Stimulated activated CD4-positive, alpha-beta T cell treated with anti-CD3 and anti-CD28 coated beads, Interleukin-1b, Interleukin-23, amount 100 ng/mL, for 24 hours (primary cell): ENCODE measurements at regions not wholly inside any gene's neighbourhood (a gene's known extent, or its start where the extent isn't known, plus 50 kb on each side); places are given as distances from the start of the nearest gene placed in this dataset.

Experiments used
- DNase-seq, 4 experiments: peaks; one replicate each; pipeline ENCODE4 v3.0.0-alpha.2; 2020; ENCODE audit warnings: low read depth in 4 of 4, low spot score in 1 of 4

DNA sequence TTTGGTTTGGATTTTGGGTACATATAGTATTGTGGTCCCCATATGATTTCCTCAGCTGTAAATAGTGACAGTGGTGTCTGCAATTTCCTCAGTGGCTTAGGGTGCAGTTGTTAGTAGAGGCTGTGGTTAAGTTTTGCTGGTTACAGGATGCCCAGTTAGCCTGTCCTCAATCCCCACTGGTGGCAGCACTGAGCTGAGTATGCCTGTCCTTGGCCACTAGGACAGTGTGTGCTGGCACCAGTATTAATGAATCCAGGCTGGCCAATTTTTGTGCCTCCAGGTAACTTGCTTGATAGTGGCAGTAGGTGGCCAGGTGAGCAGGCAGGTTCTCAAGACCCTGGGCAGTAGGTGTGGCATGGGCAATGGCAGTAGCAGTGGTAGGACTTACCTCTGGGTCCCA is 973.1 kb downstream of the TMEM182 start:
- DNase-seq, result no peak

DNA sequence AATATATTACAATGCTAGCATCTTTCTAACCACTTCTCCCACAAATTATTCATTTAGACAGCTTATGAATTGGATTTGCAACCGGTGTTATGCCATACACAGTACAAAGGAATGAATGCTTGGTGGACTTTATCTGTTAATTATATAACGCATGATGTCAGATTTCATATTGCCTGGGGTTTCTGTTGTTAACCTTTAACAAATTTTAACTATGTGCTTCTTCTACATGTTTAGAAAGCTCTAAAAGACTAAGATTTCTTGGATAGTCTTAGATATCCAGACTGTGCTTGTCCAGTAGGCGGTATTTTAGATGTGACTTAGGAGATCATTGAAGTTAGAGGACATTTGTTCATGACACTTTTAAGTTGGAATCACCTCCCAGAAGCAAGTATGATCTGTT is 976.3 kb downstream of the TMEM182 start:
- no peak for DNase-seq

DNA sequence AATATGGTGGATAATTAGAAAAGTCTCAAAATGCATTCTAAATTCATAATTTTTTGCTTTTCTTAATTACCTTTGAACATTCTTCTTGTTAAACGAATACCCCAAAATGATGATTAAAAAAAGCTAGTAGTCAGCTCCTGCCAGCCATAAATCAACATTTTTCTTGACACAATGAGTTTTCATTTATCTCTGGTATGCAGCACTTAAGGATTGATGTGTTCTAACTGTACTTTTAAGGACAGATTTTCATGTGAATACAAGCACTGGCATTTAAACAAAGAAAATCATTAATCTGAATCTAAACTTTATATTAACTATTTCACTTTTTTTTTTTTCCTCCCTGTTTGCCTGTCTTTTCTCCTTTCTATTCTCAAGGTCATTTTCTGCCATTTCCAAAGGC is 976.8 kb downstream of the TMEM182 start:
- DNase-seq, result no peak

DNA sequence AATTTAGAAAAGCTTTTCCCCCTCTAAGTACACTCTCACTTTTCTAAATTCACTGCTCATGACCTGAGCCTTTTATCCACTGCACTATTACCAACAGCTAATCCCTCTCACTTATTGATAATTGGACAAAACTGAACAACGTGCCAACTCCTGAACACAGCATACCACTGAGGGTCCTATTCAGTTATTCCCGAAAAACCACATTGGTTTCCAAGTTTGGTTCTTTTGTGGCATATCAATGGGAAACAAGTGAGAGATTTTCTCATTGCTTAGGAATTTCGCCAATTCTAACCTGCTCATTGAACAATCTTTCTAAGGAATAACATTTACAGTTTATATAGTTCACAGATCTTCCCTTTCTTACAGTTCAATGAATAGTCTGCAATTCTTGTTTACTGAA is 977.4 kb downstream of the TMEM182 start:
- no peak for DNase-seq

DNA sequence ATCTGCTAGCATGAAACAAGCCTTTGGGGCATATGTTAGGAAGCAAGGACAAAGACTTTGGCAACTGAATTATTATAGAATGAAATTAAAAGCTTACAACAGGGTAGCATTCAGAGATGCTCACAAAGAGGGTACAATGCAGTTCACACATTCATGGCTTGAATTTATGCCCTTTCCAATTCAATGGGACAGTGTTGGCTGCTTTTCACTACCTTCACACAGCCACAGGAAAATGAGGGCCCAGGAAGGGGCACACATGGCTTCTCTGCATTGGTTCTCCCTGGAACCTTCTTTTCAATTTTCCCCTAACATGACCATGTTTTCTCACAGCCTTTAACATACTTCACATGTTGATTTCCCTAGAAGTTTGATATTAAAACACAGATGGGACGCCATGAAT is 978.1 kb downstream of the TMEM182 start:
- no peak for DNase-seq

DNA sequence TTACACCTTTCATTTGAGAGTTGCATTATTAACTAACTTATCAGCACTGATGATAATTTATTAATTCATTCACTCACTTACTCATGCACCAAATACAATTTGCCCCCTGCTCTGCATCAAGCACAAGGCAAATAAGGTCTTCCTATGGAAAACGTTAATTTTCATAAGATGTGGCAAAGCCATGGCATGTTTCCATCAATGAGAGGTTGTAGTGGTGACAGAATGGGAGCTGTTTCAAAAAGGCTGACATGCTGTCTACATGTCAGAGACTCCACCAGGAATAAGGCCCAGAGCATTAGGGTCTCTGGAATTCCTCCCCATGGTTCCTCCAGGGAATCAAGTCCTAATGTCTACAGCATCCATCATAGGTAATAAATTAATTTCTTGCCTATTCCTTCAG is 978.8 kb downstream of the TMEM182 start:
- DNase-seq, result no peak

DNA sequence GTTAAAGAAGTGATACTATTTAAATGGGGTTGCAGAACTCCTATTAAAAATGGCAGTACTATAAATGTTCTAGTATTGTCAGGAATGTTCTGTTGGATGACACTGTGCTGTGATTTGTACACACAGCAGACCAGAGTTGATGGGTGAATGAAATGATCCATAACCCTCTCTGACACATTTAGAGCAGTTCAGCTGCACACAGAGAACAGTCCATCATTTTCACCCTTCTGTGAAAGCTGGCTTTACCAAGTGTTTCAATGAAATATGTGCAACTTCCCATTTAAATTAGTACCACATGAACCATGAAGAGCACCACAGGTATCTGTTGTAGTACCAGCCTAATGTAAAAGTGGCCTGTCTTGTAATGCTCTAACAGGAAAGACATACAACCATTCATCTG is 981.4 kb downstream of the TMEM182 start:
- no peak for DNase-seq

DNA sequence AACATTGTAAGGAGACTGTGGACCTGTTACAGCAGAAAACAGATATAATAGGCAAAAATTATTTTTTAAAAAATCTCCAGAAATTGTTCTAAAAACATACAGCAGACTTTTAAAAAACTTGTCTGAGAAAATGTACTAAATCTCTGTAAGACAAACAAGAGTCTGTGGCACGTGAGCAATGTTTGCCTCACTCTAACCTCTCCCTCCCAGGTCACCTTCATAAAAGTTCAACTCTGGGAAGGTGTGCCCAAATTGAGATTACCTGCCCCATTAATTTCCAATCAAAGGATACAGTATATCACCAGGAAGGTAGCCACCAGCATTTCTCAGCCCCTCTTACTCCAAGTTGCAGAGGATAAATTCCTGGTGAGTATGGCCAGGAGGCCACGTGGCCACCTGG is 992.7 kb downstream of the TMEM182 start:
- no peak for DNase-seq

DNA sequence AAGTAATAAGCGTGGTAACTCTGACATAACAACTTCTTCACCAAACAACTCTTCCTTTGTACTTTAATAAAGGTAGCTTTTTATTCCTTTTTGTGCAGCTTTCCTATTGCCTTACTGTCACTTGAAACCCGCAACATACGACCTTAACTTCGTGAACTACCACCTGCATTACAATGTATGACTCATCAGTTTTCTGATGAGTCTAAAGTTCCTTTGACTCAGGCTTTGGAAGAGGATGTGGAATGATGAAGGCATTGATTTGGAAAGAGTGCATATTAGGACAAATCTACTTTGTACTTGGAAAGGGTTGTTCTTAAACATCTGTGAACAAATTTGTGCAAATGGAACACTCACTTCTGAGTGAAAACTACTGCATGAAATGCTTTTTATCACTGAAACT is 1012.1 kb downstream of the TMEM182 start:
- no peak for DNase-seq

DNA sequence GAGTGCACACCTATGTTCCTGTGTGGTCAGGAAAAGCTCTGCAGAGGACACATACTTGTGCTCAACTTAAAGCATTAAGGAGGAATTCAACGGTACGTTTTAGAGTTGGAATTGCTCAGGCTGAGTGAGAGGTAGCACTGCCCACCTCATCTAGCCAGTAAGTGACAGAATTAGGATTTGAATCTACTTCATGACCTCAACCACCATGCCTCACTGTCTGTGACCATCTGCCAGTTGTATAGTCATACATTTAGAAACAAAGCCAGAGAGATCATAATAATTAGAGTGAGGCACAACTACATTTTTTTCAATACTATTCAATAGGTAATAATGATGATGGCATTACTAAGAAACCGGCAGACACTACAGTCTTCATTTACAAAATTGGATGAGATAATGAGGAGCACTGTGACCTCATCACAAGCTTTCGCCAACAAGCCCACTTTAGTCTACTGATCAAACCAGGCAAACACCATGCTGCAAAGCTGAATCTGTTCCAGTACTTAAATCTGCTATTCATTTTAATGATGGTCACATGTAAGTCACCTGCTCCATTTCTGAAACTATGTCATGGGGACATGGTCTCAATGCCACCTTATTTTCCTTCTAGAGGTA is 1018.4 kb downstream of the TMEM182 start:
- no peak for DNase-seq

DNA sequence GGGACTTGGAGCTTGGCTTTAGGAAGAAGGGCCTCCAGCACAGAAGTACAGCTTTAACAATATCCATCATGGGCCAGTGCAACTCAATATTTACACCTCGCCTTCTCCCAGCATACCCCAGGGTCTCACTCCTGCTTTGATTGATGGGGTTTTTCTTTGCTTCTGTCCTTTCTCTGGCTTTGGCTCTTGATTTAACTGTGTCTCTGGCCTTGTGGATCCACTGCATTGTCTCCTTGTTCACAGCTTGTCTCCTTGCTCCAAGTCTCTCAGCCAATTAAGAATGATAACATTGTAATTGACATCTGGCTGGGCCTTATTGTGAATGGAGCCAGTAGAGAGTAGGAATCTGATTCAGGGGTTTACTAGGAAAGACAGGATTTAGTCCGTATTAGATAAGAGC is 1019.5 kb downstream of the TMEM182 start:
- no peak for DNase-seq

DNA sequence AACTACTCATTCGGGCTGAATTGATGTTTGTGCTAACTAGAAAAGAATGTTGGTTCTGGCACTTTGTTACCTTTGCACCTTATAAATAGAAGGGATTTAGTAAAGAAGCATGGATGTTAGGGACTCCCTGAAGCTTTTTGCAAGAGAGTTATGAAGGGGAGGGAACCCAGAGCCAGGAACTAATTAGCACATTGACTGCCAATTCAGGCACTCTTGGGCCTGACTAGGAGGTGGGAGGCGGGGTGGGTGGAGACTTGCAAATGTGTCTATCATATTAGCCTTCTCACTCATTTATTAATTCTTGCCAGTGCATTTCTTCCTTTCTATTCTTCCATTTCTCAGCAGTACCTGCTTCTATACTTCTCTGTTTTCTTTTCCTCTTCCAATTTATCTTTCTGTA is 1022.4 kb downstream of the TMEM182 start:
- DNase-seq, result no peak

DNA sequence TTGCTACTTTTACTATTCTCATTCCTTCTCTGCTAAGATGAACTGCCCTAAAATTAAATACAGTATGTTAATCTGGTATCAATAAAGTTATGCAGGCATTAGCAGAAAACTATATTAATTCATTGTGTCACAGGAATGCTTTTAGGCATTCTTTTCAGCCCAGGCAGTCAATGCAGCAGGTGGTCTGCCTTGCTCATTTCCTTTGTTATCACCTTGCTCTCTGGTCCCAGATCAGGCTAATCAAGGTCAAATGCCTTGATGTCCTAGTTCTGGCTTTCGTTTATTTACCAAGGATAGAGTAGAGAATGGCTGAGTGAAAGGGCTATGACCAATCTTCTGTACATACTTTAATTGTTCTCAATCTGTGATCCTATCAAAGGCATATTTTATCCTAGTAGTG is 1023.6 kb downstream of the TMEM182 start:
- DNase-seq, result no peak

DNA sequence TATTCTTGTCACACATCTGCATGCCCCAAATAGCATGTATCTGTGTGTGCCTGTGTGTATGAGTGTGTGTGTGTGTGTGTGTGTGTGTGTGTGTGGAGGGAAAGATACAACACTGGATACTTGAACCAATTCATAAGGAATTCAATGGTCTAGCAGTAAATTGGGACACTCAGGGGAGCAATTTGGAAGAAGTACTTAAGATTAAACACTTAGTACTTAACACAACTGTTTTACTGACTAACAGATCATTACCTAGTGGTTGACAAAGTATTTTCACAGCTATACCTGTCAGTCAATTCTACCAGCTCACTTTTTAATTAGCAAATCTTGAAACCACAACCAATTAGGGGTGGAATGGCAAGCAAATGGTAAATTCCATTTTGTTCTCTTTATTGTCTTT is 1024.1 kb downstream of the TMEM182 start:
- no peak for DNase-seq

DNA sequence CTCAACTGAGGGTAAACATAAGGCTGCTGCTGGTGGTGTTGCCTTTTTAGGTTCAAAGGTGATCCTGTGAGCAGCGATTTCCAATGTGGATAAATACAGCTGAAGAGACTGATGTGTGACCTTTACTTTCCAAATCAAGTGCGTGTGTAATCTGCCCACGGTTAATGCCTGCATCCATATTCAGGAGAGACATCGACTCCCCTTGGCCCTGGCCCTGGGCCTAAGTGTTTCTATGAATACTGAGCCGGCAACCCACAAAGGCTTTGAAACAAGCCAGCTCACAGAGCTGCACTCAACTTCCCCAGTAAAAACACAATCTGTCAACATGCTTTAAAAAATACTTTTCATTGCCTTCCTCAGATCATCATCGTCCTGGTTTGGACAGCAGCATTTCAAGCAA is 1026.6 kb downstream of the TMEM182 start:
- DNase-seq, result no peak

DNA sequence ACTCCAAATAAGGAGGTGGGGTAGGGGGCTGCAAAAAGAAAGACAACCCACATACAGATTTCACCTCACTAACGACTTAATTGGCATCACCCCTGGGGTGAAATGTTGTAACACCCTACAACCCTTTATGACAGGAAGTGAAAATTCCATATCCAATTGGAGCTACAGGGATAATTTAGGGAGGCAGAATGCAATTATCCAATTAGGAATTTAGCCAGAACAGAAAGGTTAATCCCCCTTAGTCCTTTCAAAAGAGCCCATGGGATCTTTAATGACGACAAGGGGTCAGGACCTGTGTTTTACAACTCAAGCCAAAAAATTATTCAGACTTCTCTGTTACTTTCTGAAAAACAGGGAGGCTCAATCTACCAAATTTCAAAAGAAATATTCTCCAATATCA is 1027.1 kb downstream of the TMEM182 start:
- no peak for DNase-seq

DNA sequence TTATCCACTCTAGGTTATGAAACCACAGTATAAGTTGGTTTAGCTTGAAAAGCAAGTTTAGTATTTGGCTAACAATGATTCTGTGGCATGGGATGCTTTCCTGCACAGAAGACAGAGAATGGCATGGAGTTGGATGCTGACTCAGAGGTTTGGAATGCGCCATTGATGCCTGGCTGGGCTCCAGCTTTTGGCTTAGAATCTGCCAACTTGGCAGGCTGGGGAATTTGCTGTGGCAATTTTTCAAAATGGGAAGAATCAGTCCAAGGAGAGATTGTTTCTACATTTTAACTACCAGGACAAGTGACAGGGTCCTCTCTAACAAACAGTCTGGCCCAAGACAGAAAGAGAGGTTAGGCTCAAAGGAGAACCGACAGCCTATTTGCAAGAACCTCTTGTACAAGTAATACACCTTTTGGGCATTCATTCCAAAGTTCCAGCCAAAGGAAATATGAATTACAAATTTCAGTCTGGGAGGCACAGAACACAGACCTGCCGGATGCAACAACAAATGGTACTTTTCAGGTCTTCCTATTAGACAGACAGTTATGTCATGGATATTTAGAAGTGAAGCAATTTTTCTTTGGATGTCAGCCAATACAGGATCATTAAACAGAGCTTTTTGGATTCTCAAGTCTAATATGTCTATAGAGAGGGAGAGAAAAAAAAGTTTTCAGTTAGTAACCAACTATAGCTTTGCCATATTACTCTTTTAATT is 1027.7 kb downstream of the TMEM182 start:
- DNase-seq, result no peak

DNA sequence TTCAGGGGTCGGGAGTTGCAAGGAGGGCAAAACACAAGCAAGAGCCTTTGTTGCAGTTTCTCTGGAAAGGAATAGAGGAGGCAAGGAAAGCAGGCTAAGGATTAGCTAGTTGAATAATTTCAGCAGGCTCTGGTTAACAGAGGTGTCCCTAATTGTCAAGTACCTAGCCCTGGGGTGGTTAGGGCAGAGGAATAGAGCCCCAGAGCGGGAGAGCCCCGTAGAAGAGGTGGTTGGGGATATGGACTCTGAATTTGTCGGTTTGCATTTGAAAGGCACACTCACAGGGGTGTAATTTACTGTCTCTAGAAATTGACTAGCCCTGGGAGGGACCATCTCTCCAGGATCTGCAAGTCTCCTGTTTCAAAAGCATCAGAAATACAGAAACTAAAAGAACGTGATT is 1030.2 kb downstream of the TMEM182 start:
- DNase-seq, result no peak

DNA sequence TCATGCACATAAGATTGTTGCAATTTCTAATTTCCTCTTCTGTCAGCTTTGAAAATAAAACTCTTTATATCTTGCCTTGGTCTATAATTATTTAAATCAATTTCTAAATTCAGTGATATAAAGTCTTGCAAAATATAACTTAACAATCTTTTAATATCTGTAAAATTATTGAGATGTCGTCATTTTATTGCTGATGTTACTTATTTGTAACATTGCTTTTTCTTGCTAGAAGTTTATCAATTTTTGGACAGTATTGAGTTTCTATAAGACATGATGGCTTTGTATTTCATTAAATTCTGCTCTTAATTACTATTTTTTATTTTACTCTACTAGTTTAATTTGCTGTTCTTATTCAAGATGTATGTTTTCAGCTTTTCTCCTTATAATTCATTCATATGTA is 1036.5 kb downstream of the TMEM182 start:
- DNase-seq, result no peak

DNA sequence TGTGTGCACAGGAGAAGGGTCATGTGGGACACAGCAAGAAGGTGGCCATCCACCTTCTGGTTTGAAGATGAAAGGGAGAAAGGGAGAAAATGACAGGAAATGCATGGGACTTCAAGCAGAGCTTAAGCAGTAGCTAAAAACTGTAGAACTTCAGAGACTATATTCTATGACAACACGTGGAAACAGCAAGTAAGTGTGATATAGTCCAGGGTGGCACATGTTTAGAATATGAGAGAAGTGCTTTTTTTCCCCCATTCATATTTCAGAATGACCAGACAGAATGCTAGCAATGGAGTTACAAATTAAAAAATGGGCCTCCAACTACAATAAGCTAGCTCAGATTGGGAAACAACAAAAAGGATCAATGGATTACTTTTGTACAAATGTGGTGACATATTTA is 1042.2 kb downstream of the TMEM182 start:
- DNase-seq, result no peak

DNA sequence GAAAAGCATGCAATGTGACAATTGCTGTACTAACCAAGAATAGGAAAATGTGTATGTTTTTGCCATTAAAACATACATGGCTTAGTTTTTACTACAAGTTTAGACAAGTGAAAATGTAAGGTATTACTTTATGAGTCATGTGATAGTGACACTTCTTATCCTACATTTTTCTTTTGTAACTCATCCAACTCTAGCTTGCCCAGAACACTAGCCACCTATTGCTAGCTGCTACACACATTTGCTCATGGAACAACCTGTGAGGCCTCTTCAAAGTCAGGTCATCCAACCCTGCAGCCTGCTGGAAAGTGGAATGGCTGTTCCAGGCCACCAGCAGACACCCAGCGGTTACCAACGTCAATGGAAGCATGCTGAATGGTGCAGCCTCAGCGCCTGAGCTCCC is 1043.9 kb downstream of the TMEM182 start:
- no peak for DNase-seq

DNA sequence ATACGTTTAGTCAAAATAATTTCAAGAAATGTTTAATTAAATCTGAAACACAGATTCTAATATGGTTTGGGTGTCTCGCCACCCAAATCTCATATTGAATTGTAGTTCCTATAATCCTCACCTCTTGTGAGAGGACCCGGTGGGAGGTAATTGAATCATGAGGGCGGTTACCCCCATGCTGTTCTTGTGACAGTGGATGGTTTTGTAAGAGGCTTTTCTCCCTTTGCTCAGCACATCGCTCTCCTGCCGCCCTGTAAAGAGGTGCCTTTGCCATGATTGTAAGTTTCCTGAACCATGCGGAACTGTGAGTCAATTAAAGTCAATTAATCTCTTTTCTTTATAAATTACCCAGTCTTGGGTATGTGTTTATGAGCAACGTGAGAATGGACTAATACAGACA is 1045.1 kb upstream of the POU3F3 start:
- no peak for DNase-seq

DNA sequence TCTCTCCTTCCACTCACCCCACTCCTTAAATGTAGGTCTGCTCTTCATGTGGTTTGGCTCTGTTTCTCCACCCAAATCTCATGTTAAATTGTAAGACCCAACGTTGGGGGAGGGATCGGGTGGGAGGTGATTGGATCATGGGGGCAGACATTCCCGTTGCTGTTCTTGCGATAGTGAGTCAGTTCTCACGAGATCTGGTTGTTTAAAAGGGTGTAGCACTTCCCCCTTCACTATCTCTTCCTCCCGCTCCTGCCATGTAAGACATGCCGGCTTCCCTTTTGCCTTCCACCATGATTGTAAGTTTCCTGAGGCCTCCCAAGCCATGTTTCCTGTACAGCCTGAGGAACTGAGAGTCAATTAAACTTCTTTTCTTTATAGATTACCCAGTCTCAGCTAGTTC is 1044.5 kb upstream of the POU3F3 start:
- no peak for DNase-seq
